ENCODE measurements at regions not wholly inside any gene's neighbourhood (a gene's known extent, or its start where the extent isn't known, plus 50 kb on each side); places are given as distances from the start of the nearest gene placed in this dataset.
"Not testable (repeated sequence)": the region's sequence is repeated elsewhere in the genome, so short reads cannot be mapped to it uniquely, and the experiment has no call there.

GRCh38 chr12:13404631-13405473 lies 208.3 kb downstream of the EMP1 start:
- H3K36me3 ChIP-seq (ENCODE audit: control insufficient read depth, insufficient read depth, low read length), result no peaks in the 10 kb centered on the region
- no peaks in the 10 kb centered on the region for H3K4me1 ChIP-seq (ENCODE audit: control insufficient read depth, insufficient read depth, low read length)
- H3K4me3 ChIP-seq (ENCODE audit: low read length), result no peak overlapping the region
- no CpG with 5 or more reads among the region's 13 CpGs for WGBS (ENCODE audit: insufficient coverage, insufficient read length)
- H3K27me3 ChIP-seq (ENCODE audit: control insufficient read depth, insufficient read depth, low read length), result no peaks in the 10 kb centered on the region
- H3K9me3 ChIP-seq (ENCODE audit: control insufficient read depth, insufficient read depth, low read length), result no peaks in the 10 kb centered on the region
- no peak overlapping the region for H3K27ac ChIP-seq (ENCODE audit: low read length)
- no peak for DNase-seq (ENCODE audit: low read depth, low spot score)

- no peak overlapping the region for H3K4me3 ChIP-seq (ENCODE audit: low read length)
- no peaks in the 10 kb centered on the region for H3K9me3 ChIP-seq (ENCODE audit: control insufficient read depth, insufficient read depth, low read length)
- no peaks in the 10 kb centered on the region for H3K27me3 ChIP-seq (ENCODE audit: control insufficient read depth, insufficient read depth, low read length)
- H3K4me1 ChIP-seq (ENCODE audit: control insufficient read depth, insufficient read depth, low read length), result no peaks in the 10 kb centered on the region
- no peak for DNase-seq (ENCODE audit: low read depth, low spot score)
- H3K27ac ChIP-seq (ENCODE audit: low read length), result no peak overlapping the region
- no CpG with 5 or more reads among the region's 6 CpGs for WGBS (ENCODE audit: insufficient coverage, insufficient read length)
- no peaks in the 10 kb centered on the region for H3K36me3 ChIP-seq (ENCODE audit: control insufficient read depth, insufficient read depth, low read length)
Observed at GRCh38 chr12:13404111-13404628, 207.6 kb downstream of the EMP1 start.

- DNase-seq (ENCODE audit: low read depth, low spot score); H3K27me3 ChIP-seq (ENCODE audit: control insufficient read depth, insufficient read depth, low read length); H3K36me3 ChIP-seq (ENCODE audit: control insufficient read depth, insufficient read depth, low read length); H3K4me3 ChIP-seq (ENCODE audit: low read length); H3K27ac ChIP-seq (ENCODE audit: low read length); H3K4me1 ChIP-seq (ENCODE audit: control insufficient read depth, insufficient read depth, low read length); H3K9me3 ChIP-seq (ENCODE audit: control insufficient read depth, insufficient read depth, low read length): not testable (repeated sequence)
- WGBS (ENCODE audit: insufficient coverage, insufficient read length), result no CpG with 5 or more reads among the region's 2 CpGs
Observed at GRCh38 chr12:13391375-13391774, 194.8 kb downstream of the EMP1 start.

GRCh38 chr12:13390918-13391317 lies 194.4 kb downstream of the EMP1 start:
- Histone ChIP-seq H3K9me3 (ENCODE audit: control insufficient read depth, insufficient read depth, low read length) (no peaks in the 10 kb centered on the region), H3K36me3 (ENCODE audit: control insufficient read depth, insufficient read depth, low read length) (no peaks in the 10 kb centered on the region), H3K27ac (ENCODE audit: low read length) (no peak overlapping the region), H3K4me1 (ENCODE audit: control insufficient read depth, insufficient read depth, low read length) (no peaks in the 10 kb centered on the region), H3K4me3 (ENCODE audit: low read length) (no peak overlapping the region), H3K27me3 (ENCODE audit: control insufficient read depth, insufficient read depth, low read length) (no peaks in the 10 kb centered on the region)
- WGBS (ENCODE audit: insufficient coverage, insufficient read length), result no CpG with 5 or more reads among the region's 7 CpGs
- no peak for DNase-seq (ENCODE audit: low read depth, low spot score)

GRCh38 chr12:13390381-13390861 lies 193.9 kb downstream of the EMP1 start:
- no peaks in the 10 kb centered on the region for H3K9me3 ChIP-seq (ENCODE audit: control insufficient read depth, insufficient read depth, low read length)
- no peaks in the 10 kb centered on the region for H3K36me3 ChIP-seq (ENCODE audit: control insufficient read depth, insufficient read depth, low read length)
- H3K4me1 ChIP-seq (ENCODE audit: control insufficient read depth, insufficient read depth, low read length), result no peaks in the 10 kb centered on the region
- H3K4me3 ChIP-seq (ENCODE audit: low read length), result no peak overlapping the region
- no peak overlapping the region for H3K27ac ChIP-seq (ENCODE audit: low read length)
- DNase-seq (ENCODE audit: low read depth, low spot score), result no peak
- WGBS (ENCODE audit: insufficient coverage, insufficient read length), result no CpG with 5 or more reads among the region's 10 CpGs
- no peaks in the 10 kb centered on the region for H3K27me3 ChIP-seq (ENCODE audit: control insufficient read depth, insufficient read depth, low read length)

GRCh38 chr12:13387101-13387500 lies 190.6 kb downstream of the EMP1 start:
- DNase-seq (ENCODE audit: low read depth, low spot score), result no peak
- no peak overlapping the region for H3K27ac ChIP-seq (ENCODE audit: low read length)
- no peaks in the 10 kb centered on the region for H3K4me1 ChIP-seq (ENCODE audit: control insufficient read depth, insufficient read depth, low read length)
- no CpG with 5 or more reads among the region's 6 CpGs for WGBS (ENCODE audit: insufficient coverage, insufficient read length)
- H3K4me3 ChIP-seq (ENCODE audit: low read length), result no peak overlapping the region
- H3K27me3 ChIP-seq (ENCODE audit: control insufficient read depth, insufficient read depth, low read length), result no peaks in the 10 kb centered on the region
- H3K36me3 ChIP-seq (ENCODE audit: control insufficient read depth, insufficient read depth, low read length), result no peaks in the 10 kb centered on the region
- no peaks in the 10 kb centered on the region for H3K9me3 ChIP-seq (ENCODE audit: control insufficient read depth, insufficient read depth, low read length)

- H3K4me3 ChIP-seq (ENCODE audit: low read length), result no peak overlapping the region
- no CpG with 5 or more reads among the region's 3 CpGs for WGBS (ENCODE audit: insufficient coverage, insufficient read length)
- no peaks in the 10 kb centered on the region for H3K4me1 ChIP-seq (ENCODE audit: control insufficient read depth, insufficient read depth, low read length)
- no peaks in the 10 kb centered on the region for H3K9me3 ChIP-seq (ENCODE audit: control insufficient read depth, insufficient read depth, low read length)
- H3K27me3 ChIP-seq (ENCODE audit: control insufficient read depth, insufficient read depth, low read length), result no peaks in the 10 kb centered on the region
- no peak for DNase-seq (ENCODE audit: low read depth, low spot score)
- no peaks in the 10 kb centered on the region for H3K36me3 ChIP-seq (ENCODE audit: control insufficient read depth, insufficient read depth, low read length)
- no peak overlapping the region for H3K27ac ChIP-seq (ENCODE audit: low read length)
Observed at GRCh38 chr12:13386323-13387039, 190.0 kb downstream of the EMP1 start.

GRCh38 chr12:13383379-13383778 lies 186.9 kb downstream of the EMP1 start:
- no peaks in the 10 kb centered on the region for H3K36me3 ChIP-seq (ENCODE audit: control insufficient read depth, insufficient read depth, low read length)
- H3K27ac ChIP-seq (ENCODE audit: low read length), result no peak overlapping the region
- no peak for DNase-seq (ENCODE audit: low read depth, low spot score)
- H3K4me1 ChIP-seq (ENCODE audit: control insufficient read depth, insufficient read depth, low read length), result no peaks in the 10 kb centered on the region
- no CpG with 5 or more reads among the region's 3 CpGs for WGBS (ENCODE audit: insufficient coverage, insufficient read length)
- H3K4me3 ChIP-seq (ENCODE audit: low read length), result no peak overlapping the region
- no peaks in the 10 kb centered on the region for H3K9me3 ChIP-seq (ENCODE audit: control insufficient read depth, insufficient read depth, low read length)
- no peaks in the 10 kb centered on the region for H3K27me3 ChIP-seq (ENCODE audit: control insufficient read depth, insufficient read depth, low read length)

- Histone ChIP-seq H3K9me3 (ENCODE audit: control insufficient read depth, insufficient read depth, low read length) (no peaks in the 10 kb centered on the region), H3K4me1 (ENCODE audit: control insufficient read depth, insufficient read depth, low read length) (no peaks in the 10 kb centered on the region), H3K36me3 (ENCODE audit: control insufficient read depth, insufficient read depth, low read length) (no peaks in the 10 kb centered on the region), H3K27me3 (ENCODE audit: control insufficient read depth, insufficient read depth, low read length) (no peaks in the 10 kb centered on the region), H3K4me3 (ENCODE audit: low read length) (no peak overlapping the region), H3K27ac (ENCODE audit: low read length) (no peak overlapping the region)
- WGBS (ENCODE audit: insufficient coverage, insufficient read length), result no CpG with 5 or more reads among the region's 3 CpGs
- no peak for DNase-seq (ENCODE audit: low read depth, low spot score)
Observed at GRCh38 chr12:13380297-13380696, 183.8 kb downstream of the EMP1 start.

GRCh38 chr12:13379531-13380188 lies 183.1 kb downstream of the EMP1 start:
- DNase-seq (ENCODE audit: low read depth, low spot score), result no peak

More at GRCh38 chr12:13379531-13380188, 183.1 kb downstream of the EMP1 start:
- Histone ChIP-seq H3K4me3 (ENCODE audit: low read length) (no peak overlapping the region), H3K4me1 (ENCODE audit: control insufficient read depth, insufficient read depth, low read length) (no peaks in the 10 kb centered on the region), H3K36me3 (ENCODE audit: control insufficient read depth, insufficient read depth, low read length) (no peaks in the 10 kb centered on the region), H3K27ac (ENCODE audit: low read length) (no peak overlapping the region), H3K9me3 (ENCODE audit: control insufficient read depth, insufficient read depth, low read length) (no peaks in the 10 kb centered on the region), H3K27me3 (ENCODE audit: control insufficient read depth, insufficient read depth, low read length) (no peaks in the 10 kb centered on the region)
- no CpG with 5 or more reads among the region's 3 CpGs for WGBS (ENCODE audit: insufficient coverage, insufficient read length)

All from iPS DF 6.9 (cell line).